PC-3 (cell line): ENCODE measurements at regions not wholly inside any gene's neighbourhood (a gene's known extent, or its start where the extent isn't known, plus 50 kb on each side); places are given as distances from the start of the nearest gene placed in this dataset.

Experiments used
- ATAC-seq: fragments of 200-7000 bp; cut with Tn5 transposase; 2 replicates; pipeline ENCODE4 v1.9.1; 2020; ENCODE audit warnings: mild to moderate bottlenecking, moderate library complexity
- BruUV-seq: library from RNA; stranded (reverse); fragments of 400-500 nt; replicated peaks from 2 replicates; lab custom pipeline; 2021; lab: Mats Ljungman, UMichigan
- CTCF ChIA-PET: fragments of 300-600 bp; sonication (Branson Sonifier 250); formaldehyde crosslinking; loops from one replicate; lab custom pipeline; 2022; ENCODE audit warnings: antibody characterized with exemption; lab: Charles Lee
- POLR2A ChIA-PET: fragments of 300-600 bp; sonication (Branson Sonifier 250); formaldehyde crosslinking; loops from one replicate; lab custom pipeline; 2022; ENCODE audit warnings: antibody characterized with exemption; ENCODE audit not compliant: unreplicated experiment; lab: Charles Lee
- DNase-seq: peaks from one replicate; pipeline ENCODE4 v3.0.0-alpha.2; 2015
- H2AFZ ChIP-seq: fragments of 300-600 bp; sonication (generic); 2 replicates; pipeline ENCODE4 v1.6.0; 2016; ENCODE audit warnings: antibody characterized with exemption, low read length
- H3F3A ChIP-seq: fragments of 300-600 bp; sonication (generic); one replicate; pipeline ENCODE4 v1.6.0; 2017; ENCODE audit warnings: antibody characterized with exemption, low read length, control low read depth, mild to moderate bottlenecking; ENCODE audit not compliant: unreplicated experiment
- H3K27ac ChIP-seq: fragments of 300-600 bp; sonication (generic); 2 replicates; pipeline ENCODE4 v1.5.1; 2016; ENCODE audit warnings: mild to moderate bottlenecking, low read length
- H3K27me3 ChIP-seq: fragments of 300-600 bp; sonication (generic); 2 replicates; pipeline ENCODE4 v1.6.1; 2016; ENCODE audit warnings: low read length, mixed read lengths
- H3K36me3 ChIP-seq: fragments of 300-600 bp; sonication (generic); 2 replicates; pipeline ENCODE4 v1.6.1; 2016; ENCODE audit warnings: low read depth, mixed run types, low read length, mixed read lengths
- H3K4me1 ChIP-seq: fragments of 300-600 bp; sonication (generic); 2 replicates; pipeline ENCODE4 v1.5.1; 2016; ENCODE audit warnings: low read length; ENCODE audit not compliant: insufficient read depth
- H3K4me2 ChIP-seq: fragments of 300-600 bp; sonication (generic); 2 replicates; pipeline ENCODE4 v1.6.0; 2016; ENCODE audit warnings: low read length
- H3K4me3 ChIP-seq: fragments of 300-600 bp; sonication (generic); 2 replicates; pipeline ENCODE4 v1.5.1; 2016; ENCODE audit warnings: mild to moderate bottlenecking, low read length, mixed read lengths
- H3K79me2 ChIP-seq: fragments of 300-600 bp; sonication (generic); 2 replicates; pipeline ENCODE4 v1.6.1; 2017; ENCODE audit warnings: low read length, mixed read lengths
- H3K9ac ChIP-seq: fragments of 300-600 bp; sonication (generic); 2 replicates; pipeline ENCODE4 v1.6.0; 2016; ENCODE audit warnings: mild to moderate bottlenecking, low read length
- H3K9me2 ChIP-seq: fragments of 300-600 bp; sonication (generic); replicated peaks from 2 replicates; pipeline ENCODE4 v1.6.1; 2016; ENCODE audit warnings: mixed run types, low read length, mixed read lengths
- H3K9me3 ChIP-seq: fragments of 300-600 bp; sonication (generic); 2 replicates; pipeline ENCODE4 v1.6.1; 2016; ENCODE audit warnings: low read length, mixed read lengths
- H4K20me1 ChIP-seq: fragments of 300-600 bp; sonication (generic); 2 replicates; pipeline ENCODE4 v1.6.1; 2016; ENCODE audit warnings: low read length, mixed read lengths
- EZH2 ChIP-seq: fragments of 300-600 bp; sonication (generic); IDR thresholded peaks from one replicate; pipeline ENCODE4 v1.6.1; 2017; ENCODE audit warnings: antibody characterized with exemption, mild to moderate bottlenecking, low read length; ENCODE audit not compliant: unreplicated experiment
- EZH2phosphoT487 ChIP-seq: fragments of 300-600 bp; sonication (generic); IDR thresholded peaks from 2 replicates; pipeline ENCODE4 v1.6.1; 2018; ENCODE audit warnings: mild to moderate bottlenecking, antibody characterized with exemption, low read length, borderline replicate concordance
- intact Hi-C: fragments of 100-400 bp; cut with micrococcal nuclease; formaldehyde crosslinking; loops from 2 replicates; pipeline ENCODE4 v1.9.0; 2023
- TF ChIP-seq, protein P1 (sequence below): fragments of 300-600 bp; sonication (generic); conservative IDR thresholded peaks from 2 replicates; pipeline ENCODE4 v1.5.1; 2017; ENCODE audit warnings: antibody characterized with exemption, low read depth, mild to moderate bottlenecking, low read length

DNA sequence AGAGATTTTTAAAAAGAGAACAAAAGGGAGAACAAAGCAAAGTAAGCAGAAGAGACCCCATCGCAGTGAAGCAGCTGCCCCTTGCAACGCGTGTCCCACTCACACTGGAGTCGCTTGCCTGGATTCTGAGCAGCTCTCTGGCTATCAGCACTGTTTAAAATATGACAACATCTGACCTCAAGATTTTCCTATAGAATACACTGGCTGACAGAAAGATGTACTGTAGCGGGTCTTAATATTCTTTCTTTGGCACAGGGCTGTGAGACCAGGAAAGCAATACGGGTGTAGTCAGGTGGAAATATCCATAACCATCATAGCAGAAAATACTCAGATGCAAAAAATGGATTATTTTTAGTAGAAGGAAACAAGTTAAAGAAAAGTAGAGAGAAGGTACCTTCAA, 125.7 kb upstream of the TNS3 start:
- CTCF ChIA-PET, result no interaction called here
- BruUV-seq, result no TSS peak

DNA sequence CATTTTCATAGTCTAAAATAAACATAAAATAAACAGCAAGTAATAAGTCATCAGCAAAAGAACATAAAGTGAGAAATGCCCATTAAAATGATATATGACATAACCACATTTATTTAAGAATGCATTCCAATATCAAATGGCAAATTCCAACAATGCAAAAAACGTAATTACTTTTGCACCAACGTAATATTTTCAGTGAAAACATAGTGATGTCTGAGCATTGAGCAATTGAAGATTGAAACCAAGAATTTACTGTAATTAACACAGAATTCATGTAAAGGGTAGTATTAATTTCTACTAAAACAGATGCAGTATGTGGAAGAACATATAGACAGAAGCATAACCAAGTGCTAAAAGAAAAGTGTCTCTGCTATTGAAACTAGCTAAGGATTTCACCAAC, 123.0 kb upstream of the TNS3 start:
- Histone ChIP-seq H3K4me3 (no peak overlapping the region), H3K4me2 (no peak overlapping the region), H3K36me3 (no peaks in the 10 kb centered on the region), H3F3A (no peaks in the 10 kb centered on the region), H3K27me3 (no peaks in the 10 kb centered on the region), H3K9ac (no peak overlapping the region), H3K27ac (no peak overlapping the region), H3K4me1 (no peaks in the 10 kb centered on the region), H3K9me2 (no peaks in the 10 kb centered on the region), H3K79me2 (no peaks in the 10 kb centered on the region), H3K9me3 (no peaks in the 10 kb centered on the region), H4K20me1 (no peaks in the 10 kb centered on the region), H2AFZ (no peak overlapping the region)
- no peak for DNase-seq
- no peak for TF ChIP-seq EZH2
- TF ChIP-seq, protein P1, sequence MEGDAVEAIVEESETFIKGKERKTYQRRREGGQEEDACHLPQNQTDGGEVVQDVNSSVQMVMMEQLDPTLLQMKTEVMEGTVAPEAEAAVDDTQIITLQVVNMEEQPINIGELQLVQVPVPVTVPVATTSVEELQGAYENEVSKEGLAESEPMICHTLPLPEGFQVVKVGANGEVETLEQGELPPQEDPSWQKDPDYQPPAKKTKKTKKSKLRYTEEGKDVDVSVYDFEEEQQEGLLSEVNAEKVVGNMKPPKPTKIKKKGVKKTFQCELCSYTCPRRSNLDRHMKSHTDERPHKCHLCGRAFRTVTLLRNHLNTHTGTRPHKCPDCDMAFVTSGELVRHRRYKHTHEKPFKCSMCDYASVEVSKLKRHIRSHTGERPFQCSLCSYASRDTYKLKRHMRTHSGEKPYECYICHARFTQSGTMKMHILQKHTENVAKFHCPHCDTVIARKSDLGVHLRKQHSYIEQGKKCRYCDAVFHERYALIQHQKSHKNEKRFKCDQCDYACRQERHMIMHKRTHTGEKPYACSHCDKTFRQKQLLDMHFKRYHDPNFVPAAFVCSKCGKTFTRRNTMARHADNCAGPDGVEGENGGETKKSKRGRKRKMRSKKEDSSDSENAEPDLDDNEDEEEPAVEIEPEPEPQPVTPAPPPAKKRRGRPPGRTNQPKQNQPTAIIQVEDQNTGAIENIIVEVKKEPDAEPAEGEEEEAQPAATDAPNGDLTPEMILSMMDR, result no peak
- TF ChIP-seq EZH2phosphoT487, result no peak
- POLR2A ChIA-PET, result interaction anchor here (0.6 kb wide), 1 partner anchor 36 kb away, joined by 3 read pairs; no protein-coding TSS in a partner anchor
- BruUV-seq, result no TSS peak
- CTCF ChIA-PET, result no interaction called here
- ATAC-seq, result no peak
- intact Hi-C loops, result no loop called here

More for the DNA sequence above, 125.7 kb upstream of the TNS3 start:
- no peak overlapping the region for H2AFZ ChIP-seq
- no peak overlapping the region for H3K4me2 ChIP-seq
- TF ChIP-seq EZH2, result no peak
- no peak for TF ChIP-seq EZH2phosphoT487
- TF ChIP-seq, protein P1, result no peak
- DNase-seq (no peak), ATAC-seq (no peak)
- no peaks in the 10 kb centered on the region for H3K9me3 ChIP-seq
- no peaks in the 10 kb centered on the region for H3K36me3 ChIP-seq
- no peaks in the 10 kb centered on the region for H3K4me1 ChIP-seq
- H3K9me2 ChIP-seq, result no peaks in the 10 kb centered on the region
- H3K27ac ChIP-seq, result no peak overlapping the region
- no peaks in the 10 kb centered on the region for H3F3A ChIP-seq
- H3K9ac ChIP-seq, result no peak overlapping the region
- no peaks in the 10 kb centered on the region for H3K79me2 ChIP-seq
- H3K27me3 ChIP-seq, result no peaks in the 10 kb centered on the region
- intact Hi-C loops, result no loop called here
- H3K4me3 ChIP-seq, result no peak overlapping the region
- POLR2A ChIA-PET, result no interaction called here
- H4K20me1 ChIP-seq, result no peaks in the 10 kb centered on the region

DNA sequence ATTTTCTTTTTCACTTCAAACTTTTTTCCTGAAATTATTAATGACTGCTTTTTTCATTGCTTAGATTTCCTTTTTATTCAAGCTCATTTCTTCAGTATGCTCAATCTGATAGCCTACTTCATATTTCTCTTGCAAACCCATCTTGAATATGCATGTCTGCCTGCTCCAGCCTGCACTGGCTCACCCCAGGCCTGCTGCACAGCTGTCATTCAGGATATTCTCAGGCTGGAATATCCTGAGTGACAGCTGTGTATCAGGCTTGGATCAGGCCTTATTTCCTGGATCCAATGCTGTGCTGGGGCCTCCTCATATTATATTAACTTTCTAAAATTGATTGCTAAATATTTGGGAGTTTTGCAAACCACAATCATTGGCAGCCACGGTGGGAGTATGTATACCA, 120.2 kb upstream of the TNS3 start:
- Histone ChIP-seq H3K9me2 (peaks cover 6% of the 10 kb centered on the region; the same call in 1 of the 2 replicates), H3K4me2 (no peak overlapping the region), H3K4me1 (no peaks in the 10 kb centered on the region), H3K36me3 (no peaks in the 10 kb centered on the region), H3K27ac (no peak overlapping the region), H2AFZ (no peak overlapping the region), H3K9me3 (no peaks in the 10 kb centered on the region), H3K4me3 (no peak overlapping the region), H3K79me2 (no peaks in the 10 kb centered on the region), H3K9ac (no peak overlapping the region), H4K20me1 (no peaks in the 10 kb centered on the region), H3K27me3 (no peaks in the 10 kb centered on the region), H3F3A (no peaks in the 10 kb centered on the region)
- intact Hi-C loops, result no loop called here
- ChIA-PET POLR2A (no interaction called here), CTCF (no interaction called here)
- no peak for TF ChIP-seq EZH2
- no peak for TF ChIP-seq EZH2phosphoT487
- ATAC-seq, result no peak
- no TSS peak for BruUV-seq
- no peak for DNase-seq
